Smooth muscle cell (in vitro differentiated cells): ENCODE measurements at regions not wholly inside any gene's neighbourhood (a gene's known extent, or its start where the extent isn't known, plus 50 kb on each side); places are given as distances from the start of the nearest gene placed in this dataset.

ENCODE experiments used
- DNase-seq: peaks from one replicate; lab custom pipeline; 2025; ENCODE audit not compliant: unreplicated experiment; lab: John Stamatoyannopoulos, UW
- H2AFZ ChIP-seq: fragments of 200-600 bp; sonication (generic); 2 replicates; pipeline ENCODE4 v1.6.0; 2016; ENCODE audit warnings: antibody characterized with exemption, low read depth, mild to moderate bottlenecking
- H3F3A ChIP-seq: fragments of 200-600 bp; sonication (generic); 2 replicates; pipeline ENCODE4 v1.6.0; 2017; ENCODE audit warnings: antibody characterized with exemption, low read depth
- H3K27ac ChIP-seq: fragments of 200-600 bp; sonication (generic); 2 replicates; pipeline ENCODE4 v1.5.1; 2016; ENCODE audit warnings: low read depth, mild to moderate bottlenecking
- H3K27me3 ChIP-seq: fragments of 200-600 bp; sonication (generic); 2 replicates; pipeline ENCODE4 v1.6.1; 2016; ENCODE audit warnings: low read depth, mild to moderate bottlenecking
- H3K36me3 ChIP-seq: fragments of 200-600 bp; sonication (generic); 2 replicates; pipeline ENCODE4 v1.5.1; 2016; ENCODE audit warnings: low read depth
- H3K4me1 ChIP-seq: fragments of 200-600 bp; sonication (generic); 2 replicates; pipeline ENCODE4 v1.5.1; 2016; ENCODE audit warnings: low read depth
- H3K4me2 ChIP-seq: fragments of 200-600 bp; sonication (generic); 2 replicates; pipeline ENCODE4 v1.6.0; 2016; ENCODE audit warnings: mild to moderate bottlenecking
- H3K4me3 ChIP-seq: fragments of 200-600 bp; sonication (generic); 2 replicates; pipeline ENCODE4 v1.5.1; 2016; ENCODE audit warnings: mild to moderate bottlenecking
- H3K79me2 ChIP-seq: fragments of 200-600 bp; sonication (generic); 2 replicates; pipeline ENCODE4 v1.6.0; 2016; ENCODE audit warnings: low read depth, mild to moderate bottlenecking
- H3K9ac ChIP-seq: fragments of 200-600 bp; sonication (generic); 2 replicates; pipeline ENCODE4 v1.6.0; 2016; ENCODE audit warnings: low read depth
- H3K9me3 ChIP-seq: fragments of 200-600 bp; sonication (generic); replicated peaks from 2 replicates; pipeline ENCODE4 v1.5.1; 2016; ENCODE audit warnings: low read depth
- H4K20me1 ChIP-seq: fragments of 200-600 bp; sonication (generic); 2 replicates; pipeline ENCODE4 v1.6.0; 2016; ENCODE audit warnings: low read depth
- CTCF ChIP-seq: fragments of 200-600 bp; sonication (generic); IDR thresholded peaks from 2 replicates; pipeline ENCODE4 v1.5.1; 2017; ENCODE audit warnings: borderline replicate concordance, mild to moderate bottlenecking, antibody characterized with exemption; ENCODE audit not compliant: insufficient read depth, poor library complexity, severe bottlenecking
- WGBS: methylation state at CpG from one replicate; pipeline ENCODE4 v1.1.7; 2016; ENCODE audit warnings: low lambda C conversion rate; 5-methylcytosine and 5-hydroxymethylcytosine counted together

- Histone ChIP-seq H3K4me1 (peaks cover 5% of the 10 kb centered on the region), H3K9me3 (no peaks in the 10 kb centered on the region), H3K9ac (no peak overlapping the region), H3K36me3 (no peaks in the 10 kb centered on the region), H3K27me3 (no peaks in the 10 kb centered on the region), H4K20me1 (no peaks in the 10 kb centered on the region), H3K27ac (no peak overlapping the region), H3F3A (peaks cover 4% of the 10 kb centered on the region), H3K4me2 (no peak overlapping the region), H2AFZ (peak overlapping the region; percentile 8), H3K79me2 (no peaks in the 10 kb centered on the region), H3K4me3 (no peak overlapping the region)
- 55% methylated on average over 2 of the region's 2 CpGs for WGBS
- TF ChIP-seq CTCF, result no peak
- DNase-seq, result no peak
Observed at GRCh38 chr10:52517012-52517411, 202.9 kb downstream of the DKK1 start.

- no peak overlapping the region for H3K27ac ChIP-seq
- no peak for DNase-seq
- H3K4me1 ChIP-seq, result peaks cover 6% of the 10 kb centered on the region
- H3F3A ChIP-seq, result peaks cover 25% of the 10 kb centered on the region
- no peak overlapping the region for H2AFZ ChIP-seq
- no peak for TF ChIP-seq CTCF
- H4K20me1 ChIP-seq, result no peaks in the 10 kb centered on the region
- H3K79me2 ChIP-seq, result no peaks in the 10 kb centered on the region
- no peak overlapping the region for H3K4me2 ChIP-seq
- no peaks in the 10 kb centered on the region for H3K27me3 ChIP-seq
- no peak overlapping the region for H3K4me3 ChIP-seq
- no peak overlapping the region for H3K9ac ChIP-seq
- no peaks in the 10 kb centered on the region for H3K9me3 ChIP-seq
- H3K36me3 ChIP-seq, result no peaks in the 10 kb centered on the region
Observed at GRCh38 chr10:52523696-52524095, 209.6 kb downstream of the DKK1 start.

- H3K36me3 ChIP-seq, result no peaks in the 10 kb centered on the region
- peak overlapping the region; percentile 84 for H3K27ac ChIP-seq
- no peak overlapping the region for H3K4me3 ChIP-seq
- peaks cover 21% of the 10 kb centered on the region for H3F3A ChIP-seq
- no peak for TF ChIP-seq CTCF
- H3K79me2 ChIP-seq, result no peaks in the 10 kb centered on the region
- no peak overlapping the region for H2AFZ ChIP-seq
- no peaks in the 10 kb centered on the region for H4K20me1 ChIP-seq
- no peaks in the 10 kb centered on the region for H3K27me3 ChIP-seq
- H3K9ac ChIP-seq, result no peak overlapping the region
- no peaks in the 10 kb centered on the region for H3K9me3 ChIP-seq
- H3K4me2 ChIP-seq, result peak overlapping the region; percentile 47
- no peak for DNase-seq
- 4% methylated on average over 2 of the region's 2 CpGs for WGBS
- H3K4me1 ChIP-seq, result peaks cover 6% of the 10 kb centered on the region
Observed at GRCh38 chr10:52525761-52526160, 211.7 kb downstream of the DKK1 start.

GRCh38 chr10:52526251-52526823 lies 212.3 kb downstream of the DKK1 start:
- H3K27me3 ChIP-seq, result no peaks in the 10 kb centered on the region
- no peak for DNase-seq
- H3K4me3 ChIP-seq, result no peak overlapping the region
- H2AFZ ChIP-seq, result no peak overlapping the region
- H3K79me2 ChIP-seq, result no peaks in the 10 kb centered on the region
- no peaks in the 10 kb centered on the region for H3K9me3 ChIP-seq
- no peaks in the 10 kb centered on the region for H4K20me1 ChIP-seq
- H3K4me1 ChIP-seq, result peaks cover 6% of the 10 kb centered on the region
- peak overlapping the region; percentile 47 for H3K4me2 ChIP-seq
- WGBS, result 6% methylated on average over 1 of the region's 1 CpG
- TF ChIP-seq CTCF, result no peak
- peaks cover 21% of the 10 kb centered on the region for H3F3A ChIP-seq
- H3K36me3 ChIP-seq, result no peaks in the 10 kb centered on the region
- H3K27ac ChIP-seq, result peak overlapping the region; percentile 84
- H3K9ac ChIP-seq, result no peak overlapping the region
